GM19324 (cell line): ENCODE measurements at regions not wholly inside any gene's neighbourhood (a gene's known extent, or its start where the extent isn't known, plus 50 kb on each side); places are given as distances from the start of the nearest gene placed in this dataset.
A peak's percentile ranks its signal among the peaks of the same experiment; 100 is the strongest.
"Not testable (repeated sequence)": the region's sequence is repeated elsewhere in the genome, so short reads cannot be mapped to it uniquely, and the experiment has no call there.

Experiments used
- ATAC-seq: cut with Tn5 transposase; IDR thresholded peaks from one replicate; pipeline ENCODE4 v1.9.1; 2021; ENCODE audit warnings: mild to moderate bottlenecking, moderate library complexity; ENCODE audit not compliant: unreplicated experiment, low FRiP score

- no peak for ATAC-seq
Observed at GRCh38 chr10:6936931-6937330, 356.9 kb upstream of the PRKCQ start.

GRCh38 chr10:6929148-6929830 is 349.2 kb upstream of the PRKCQ start:
- ATAC-seq: no peak

- no peak for ATAC-seq
Observed at GRCh38 chr10:6928586-6928985, 348.5 kb upstream of the PRKCQ start.

- ATAC-seq: no peak
Observed at GRCh38 chr10:6926971-6927370, 346.9 kb upstream of the PRKCQ start.

- no peak for ATAC-seq
Observed at GRCh38 chr10:6925146-6925545, 345.1 kb upstream of the PRKCQ start.

- ATAC-seq: no peak
Observed at GRCh38 chr10:6924166-6924565, 344.1 kb upstream of the PRKCQ start.

- not testable (repeated sequence) for ATAC-seq
Observed at GRCh38 chr10:6921026-6921425, 340.9 kb upstream of the PRKCQ start.

- ATAC-seq: peak; percentile 95
Observed at GRCh38 chr10:6920072-6921019, 340.3 kb upstream of the PRKCQ start.

GRCh38 chr10:6919077-6919476 is 339.0 kb upstream of the PRKCQ start:
- no peak for ATAC-seq

GRCh38 chr10:6918305-6918704 is 338.2 kb upstream of the PRKCQ start:
- ATAC-seq: no peak

GRCh38 chr10:6917125-6917524 is 337.0 kb upstream of the PRKCQ start:
- ATAC-seq: no peak

GRCh38 chr10:6916601-6917000 is 336.5 kb upstream of the PRKCQ start:
- no peak for ATAC-seq

- no peak for ATAC-seq
Observed at GRCh38 chr10:6915307-6915706, 335.2 kb upstream of the PRKCQ start.

GRCh38 chr10:6912929-6913328 is 332.9 kb upstream of the PRKCQ start:
- ATAC-seq: no peak

- ATAC-seq: no peak
Observed at GRCh38 chr10:6912424-6912823, 332.3 kb upstream of the PRKCQ start.

- no peak for ATAC-seq
Observed at GRCh38 chr10:6912021-6912420, 331.9 kb upstream of the PRKCQ start.

GRCh38 chr10:6909905-6910560 is 330.0 kb upstream of the PRKCQ start:
- no peak for ATAC-seq

- no peak for ATAC-seq
Observed at GRCh38 chr10:6907877-6908530, 327.9 kb upstream of the PRKCQ start.

- ATAC-seq: no peak
Observed at GRCh38 chr10:6894405-6894804, 314.3 kb upstream of the PRKCQ start.

GRCh38 chr10:6892864-6893263 is 312.8 kb upstream of the PRKCQ start:
- ATAC-seq: no peak

- no peak for ATAC-seq
Observed at GRCh38 chr10:6891924-6892323, 311.8 kb upstream of the PRKCQ start.
